ENCODE measurements at regions not wholly inside any gene's neighbourhood (a gene's known extent, or its start where the extent isn't known, plus 50 kb on each side); places are given as distances from the start of the nearest gene placed in this dataset.
"Not testable (repeated sequence)": the region's sequence is repeated elsewhere in the genome, so short reads cannot be mapped to it uniquely, and the experiment has no call there.

DNA sequence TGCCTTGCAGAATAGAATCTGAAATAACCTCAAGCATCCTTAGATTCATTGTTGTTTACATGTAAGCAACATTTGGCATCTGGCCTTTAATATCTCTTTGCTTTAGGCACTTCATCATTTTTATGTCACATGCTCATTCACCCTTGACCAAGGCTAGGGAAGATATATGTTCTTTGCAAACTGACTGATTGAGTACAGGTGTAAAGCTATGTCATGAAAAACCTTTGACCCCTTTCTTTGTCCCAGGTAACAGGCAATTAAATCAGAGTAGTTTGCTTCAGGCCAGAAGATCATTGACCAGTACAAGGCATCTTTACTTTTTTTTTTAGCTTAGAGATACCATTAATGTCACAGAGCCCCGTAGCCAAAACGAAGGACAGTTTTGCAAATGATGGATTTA, 520.6 kb downstream of the STK39 start:
- Histone ChIP-seq H3K27ac (no peak overlapping the region), H3K9me3 (no peaks in the 10 kb centered on the region), H3K36me3 (no peaks in the 10 kb centered on the region), H3K27me3 (no peaks in the 10 kb centered on the region), H3K4me1 (no peaks in the 10 kb centered on the region), H3K4me3 (no peak overlapping the region)
- 86 to 91% methylated on average over 2 of the region's 2 CpGs for WGBS, 2 donors (ENCODE audit: low coverage in 1 of 2)
- no peak for TF ChIP-seq POLR2AphosphoS5 (IDR thresholded peaks at IDR 0.05)
- TF ChIP-seq, protein P1, sequence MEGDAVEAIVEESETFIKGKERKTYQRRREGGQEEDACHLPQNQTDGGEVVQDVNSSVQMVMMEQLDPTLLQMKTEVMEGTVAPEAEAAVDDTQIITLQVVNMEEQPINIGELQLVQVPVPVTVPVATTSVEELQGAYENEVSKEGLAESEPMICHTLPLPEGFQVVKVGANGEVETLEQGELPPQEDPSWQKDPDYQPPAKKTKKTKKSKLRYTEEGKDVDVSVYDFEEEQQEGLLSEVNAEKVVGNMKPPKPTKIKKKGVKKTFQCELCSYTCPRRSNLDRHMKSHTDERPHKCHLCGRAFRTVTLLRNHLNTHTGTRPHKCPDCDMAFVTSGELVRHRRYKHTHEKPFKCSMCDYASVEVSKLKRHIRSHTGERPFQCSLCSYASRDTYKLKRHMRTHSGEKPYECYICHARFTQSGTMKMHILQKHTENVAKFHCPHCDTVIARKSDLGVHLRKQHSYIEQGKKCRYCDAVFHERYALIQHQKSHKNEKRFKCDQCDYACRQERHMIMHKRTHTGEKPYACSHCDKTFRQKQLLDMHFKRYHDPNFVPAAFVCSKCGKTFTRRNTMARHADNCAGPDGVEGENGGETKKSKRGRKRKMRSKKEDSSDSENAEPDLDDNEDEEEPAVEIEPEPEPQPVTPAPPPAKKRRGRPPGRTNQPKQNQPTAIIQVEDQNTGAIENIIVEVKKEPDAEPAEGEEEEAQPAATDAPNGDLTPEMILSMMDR (IDR thresholded peaks at IDR 0.05), result no peak
- no peak for TF ChIP-seq EP300 (IDR thresholded peaks at IDR 0.05)
- ATAC-seq, result no peak

DNA sequence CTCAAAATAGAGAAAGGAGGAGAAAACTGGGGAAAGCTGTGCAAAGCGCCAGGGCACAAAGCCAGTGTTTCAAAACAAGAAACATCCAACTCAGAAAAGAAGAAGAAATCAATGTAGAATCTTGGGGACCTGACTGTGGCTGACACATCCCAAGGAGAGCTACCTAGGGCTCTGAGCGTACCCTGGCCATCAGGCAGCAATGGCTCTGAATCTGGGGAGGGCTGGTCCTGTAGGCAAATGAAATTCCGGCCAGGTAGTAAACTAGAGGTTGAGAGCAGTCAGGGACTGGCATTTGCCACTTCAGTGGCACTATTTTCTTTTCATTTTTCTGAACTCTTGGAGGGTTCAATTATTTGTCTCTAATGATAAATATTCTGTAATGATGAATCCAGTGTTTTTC, 525.8 kb downstream of the STK39 start:
- H3K27me3 ChIP-seq, result no peaks in the 10 kb centered on the region
- ATAC-seq, result no peak
- WGBS, 2 donors (ENCODE audit: low coverage in 1 of 2), result 90 to 96% methylated on average over 3 of the region's 3 CpGs
- no peaks in the 10 kb centered on the region for H3K4me1 ChIP-seq
- no peaks in the 10 kb centered on the region for H3K9me3 ChIP-seq
- H3K27ac ChIP-seq, result no peak overlapping the region
- no peak overlapping the region for H3K4me3 ChIP-seq
- TF ChIP-seq, protein P1 (IDR thresholded peaks at IDR 0.05), result no peak
- TF ChIP-seq POLR2A (IDR thresholded peaks at IDR 0.05), result no peak
- TF ChIP-seq EP300 (IDR thresholded peaks at IDR 0.05), result no peak
- no peak for TF ChIP-seq POLR2AphosphoS5 (IDR thresholded peaks at IDR 0.05)
- no peaks in the 10 kb centered on the region for H3K36me3 ChIP-seq

DNA sequence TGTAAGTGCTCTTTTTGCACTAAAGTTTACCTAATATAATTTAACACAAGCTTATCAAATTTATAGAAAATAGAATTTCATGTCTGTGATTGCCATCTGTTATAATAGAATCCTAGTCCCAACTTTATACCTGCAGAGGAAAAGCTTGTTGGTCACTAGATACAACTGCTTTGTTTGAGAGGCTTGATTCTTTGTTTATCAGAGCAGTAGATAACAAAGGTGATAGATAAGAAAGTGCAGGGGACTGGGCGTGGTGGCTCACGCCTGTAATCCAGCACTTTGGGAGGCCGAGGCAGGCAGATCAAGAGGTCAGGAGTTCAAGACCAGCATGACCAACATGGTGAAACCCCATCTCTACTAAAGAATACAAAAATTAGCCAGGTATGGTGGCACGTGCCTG, 528.0 kb downstream of the STK39 start:
- H3K4me3 ChIP-seq, result no peak overlapping the region
- 50 to 83% methylated on average over 1 to 4 of the region's 4 CpGs for WGBS, 2 donors (ENCODE audit: low coverage in 1 of 2)
- no peak for ATAC-seq

DNA sequence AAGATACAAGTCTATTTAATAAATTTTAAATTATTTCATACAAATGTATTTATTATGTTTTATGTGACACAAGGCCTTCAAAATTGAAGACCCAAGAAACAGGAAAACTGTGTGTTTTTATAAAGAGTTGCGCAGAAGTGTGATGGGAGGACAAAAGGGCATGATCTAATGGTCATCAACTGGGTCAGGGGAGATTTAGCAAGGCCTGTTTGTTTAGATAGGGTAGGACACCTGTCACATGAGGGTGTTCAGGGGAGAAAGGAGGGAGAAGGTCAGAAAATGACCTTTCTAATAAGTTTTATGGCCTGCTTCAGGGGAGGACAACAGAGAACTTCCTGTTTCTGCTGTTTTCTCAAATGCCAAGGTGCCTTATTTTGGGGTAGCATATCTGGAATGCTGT, 528.8 kb downstream of the STK39 start:
- Histone ChIP-seq H3K4me3 (no peak overlapping the region), H3K27me3 (no peaks in the 10 kb centered on the region), H3K36me3 (no peaks in the 10 kb centered on the region), H3K9me3 (no peaks in the 10 kb centered on the region), H3K4me1 (no peaks in the 10 kb centered on the region), H3K27ac (no peak overlapping the region)
- no peak for ATAC-seq
- 85 to 90% methylated on average over 1 of the region's 1 CpG for WGBS, 2 donors (ENCODE audit: low coverage in 1 of 2)
- TF ChIP-seq EP300 (IDR thresholded peaks at IDR 0.05) (no peak), POLR2A (IDR thresholded peaks at IDR 0.05) (no peak), POLR2AphosphoS5 (IDR thresholded peaks at IDR 0.05) (no peak)
- TF ChIP-seq, protein P1 (IDR thresholded peaks at IDR 0.05), result no peak

More for the DNA sequence above, 528.0 kb downstream of the STK39 start:
- H3K27me3 ChIP-seq, result no peaks in the 10 kb centered on the region
- TF ChIP-seq POLR2AphosphoS5 (IDR thresholded peaks at IDR 0.05), result no peak
- no peak for TF ChIP-seq POLR2A (IDR thresholded peaks at IDR 0.05)
- TF ChIP-seq EP300 (IDR thresholded peaks at IDR 0.05), result no peak
- TF ChIP-seq, protein P1 (IDR thresholded peaks at IDR 0.05), result no peak
- H3K9me3 ChIP-seq, result no peaks in the 10 kb centered on the region
- H3K36me3 ChIP-seq, result no peaks in the 10 kb centered on the region
- no peaks in the 10 kb centered on the region for H3K4me1 ChIP-seq
- H3K27ac ChIP-seq, result no peak overlapping the region

DNA sequence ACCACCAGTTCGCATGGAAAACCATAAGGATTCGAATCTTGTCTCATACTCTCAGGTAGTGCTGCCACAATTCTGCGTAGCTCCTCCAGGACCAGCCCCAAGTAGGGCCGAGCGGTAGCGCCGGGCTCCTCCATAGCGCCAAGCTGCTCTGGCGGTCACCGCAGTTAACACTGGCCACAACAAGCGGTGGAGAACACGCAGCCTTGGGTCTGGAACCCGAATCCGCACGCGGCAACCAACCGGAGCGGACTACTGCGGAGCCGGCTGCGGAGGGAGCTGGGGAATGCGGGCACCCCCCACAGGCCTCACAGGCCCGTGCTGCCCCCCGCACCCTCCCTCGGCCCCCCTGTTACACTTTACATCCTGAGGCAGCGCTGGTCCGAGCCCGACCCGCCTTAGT, 531.5 kb downstream of the STK39 start:
- TF ChIP-seq EP300 (IDR thresholded peaks at IDR 0.05), result no peak
- no peak for TF ChIP-seq POLR2A (IDR thresholded peaks at IDR 0.05)
- TF ChIP-seq POLR2AphosphoS5 (IDR thresholded peaks at IDR 0.05), result no peak
- TF ChIP-seq, protein P1 (IDR thresholded peaks at IDR 0.05), result no peak
- no peak for ATAC-seq
- no peak overlapping the region for H3K27ac ChIP-seq
- no peak overlapping the region for H3K4me3 ChIP-seq
- no peaks in the 10 kb centered on the region for H3K4me1 ChIP-seq
- no peaks in the 10 kb centered on the region for H3K9me3 ChIP-seq
- H3K36me3 ChIP-seq, result no peaks in the 10 kb centered on the region
- H3K27me3 ChIP-seq, result no peaks in the 10 kb centered on the region
- 66 to 73% methylated on average over 10 to 24 of the region's 29 CpGs for WGBS, 2 donors (ENCODE audit: low coverage in 1 of 2)

DNA sequence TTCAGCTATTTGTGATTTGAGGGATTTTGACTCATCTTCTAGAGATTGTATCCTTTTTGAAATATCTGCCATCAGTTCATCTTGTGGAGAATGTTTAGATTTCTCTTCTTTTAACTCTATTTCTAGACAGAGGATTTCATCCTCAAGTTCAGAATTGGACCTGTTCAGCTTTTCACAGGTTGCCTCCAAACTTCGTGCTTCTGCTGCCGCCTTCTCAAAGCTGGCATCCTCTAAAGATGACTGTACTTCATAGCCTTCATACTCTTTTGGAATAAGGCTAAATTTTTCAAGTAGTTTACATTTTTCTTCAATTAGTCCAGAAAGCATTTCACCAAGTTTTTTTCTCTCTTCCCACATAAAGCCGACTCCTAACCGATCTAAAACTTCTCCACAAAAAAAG, 531.9 kb downstream of the STK39 start:
- not testable (repeated sequence) for ATAC-seq, H3K27ac ChIP-seq, H3K27me3 ChIP-seq, H3K9me3 ChIP-seq, H3K4me1 ChIP-seq, H3K4me3 ChIP-seq, H3K36me3 ChIP-seq
- 84 to 91% methylated on average over 2 to 3 of the region's 4 CpGs for WGBS, 2 donors (ENCODE audit: low coverage in 1 of 2)
